Left lobe of liver (tissue), 2 donors: ENCODE measurements at regions not wholly inside any gene's neighbourhood (a gene's known extent, or its start where the extent isn't known, plus 50 kb on each side); places are given as distances from the start of the nearest gene placed in this dataset.

Experiments used
- ATAC-seq: fragments of 200-7000 bp; cut with Tn5 transposase; one replicate; pipeline ENCODE4 v1.9.1; 2020; ENCODE audit warnings: mild to moderate bottlenecking, moderate library complexity
- DNase-seq: peaks from one replicate; pipeline ENCODE4 v3.0.0-alpha.2; 2020; ENCODE audit warnings: low spot score
- donor health status: DM: no; HTN: no; CAD: no; lungs with moderate emphysema.
- donor health status: DM: no; HTN: yes; CAD: no.

- ATAC-seq (no peak), DNase-seq (no peak)
These were observed 841.8 kb upstream of the ADGRL4 start for GRCh38 chr1:79848316-79848715.

GRCh38 chr1:79847700-79848099, 841.2 kb upstream of the ADGRL4 start:
- ATAC-seq = no peak

GRCh38 chr1:79845936-79846335, 839.4 kb upstream of the ADGRL4 start:
- ATAC-seq = no peak
- DNase-seq = no peak

More at GRCh38 chr1:79847700-79848099, 841.2 kb upstream of the ADGRL4 start:
- DNase-seq = no peak

- DNase-seq (no peak), ATAC-seq (no peak)
These were observed 836.3 kb upstream of the ADGRL4 start for GRCh38 chr1:79842811-79843210.

GRCh38 chr1:79839882-79840281, 833.4 kb upstream of the ADGRL4 start:
- ATAC-seq (no peak), DNase-seq (no peak)

GRCh38 chr1:79827446-79827845, 820.9 kb upstream of the ADGRL4 start:
- DNase-seq = no peak

GRCh38 chr1:79825551-79825950, 819.0 kb upstream of the ADGRL4 start:
- no peak for DNase-seq
- no peak for ATAC-seq

More at GRCh38 chr1:79827446-79827845, 820.9 kb upstream of the ADGRL4 start:
- ATAC-seq = no peak

- no peak for DNase-seq
- no peak for ATAC-seq
These were observed 815.5 kb upstream of the ADGRL4 start for GRCh38 chr1:79822053-79822452.

GRCh38 chr1:79819140-79819539, 812.6 kb upstream of the ADGRL4 start:
- DNase-seq (no peak), ATAC-seq (no peak)

GRCh38 chr1:79817031-79817560, 810.6 kb upstream of the ADGRL4 start:
- DNase-seq (no peak), ATAC-seq (no peak)

GRCh38 chr1:79815115-79815514, 808.6 kb upstream of the ADGRL4 start:
- no peak for DNase-seq
- ATAC-seq = no peak

- DNase-seq (no peak), ATAC-seq (no peak)
These were observed 804.6 kb upstream of the ADGRL4 start for GRCh38 chr1:79811173-79811572.

GRCh38 chr1:79808816-79809475, 802.4 kb upstream of the ADGRL4 start:
- DNase-seq (no peak), ATAC-seq (no peak)

GRCh38 chr1:79807816-79808215, 801.3 kb upstream of the ADGRL4 start:
- no peak for DNase-seq
- ATAC-seq = no peak

- ATAC-seq (no peak), DNase-seq (no peak)
These were observed 791.0 kb upstream of the ADGRL4 start for GRCh38 chr1:79797487-79797886.

- ATAC-seq = no peak
- DNase-seq = no peak
These were observed 789.9 kb upstream of the ADGRL4 start for GRCh38 chr1:79796434-79796833.

- DNase-seq = no peak
- no peak for ATAC-seq
These were observed 785.8 kb upstream of the ADGRL4 start for GRCh38 chr1:79792219-79792930.

GRCh38 chr1:79791488-79792218, 785.1 kb upstream of the ADGRL4 start:
- ATAC-seq (no peak), DNase-seq (no peak)

GRCh38 chr1:79790950-79791349, 784.4 kb upstream of the ADGRL4 start:
- DNase-seq (no peak), ATAC-seq (peak; percentile 41)

- DNase-seq (no peak), ATAC-seq (no peak)
These were observed 781.1 kb upstream of the ADGRL4 start for GRCh38 chr1:79787631-79788030.

GRCh38 chr1:79785964-79786363, 779.4 kb upstream of the ADGRL4 start:
- no peak for ATAC-seq
- DNase-seq = no peak

GRCh38 chr1:79785561-79785960, 779.0 kb upstream of the ADGRL4 start:
- DNase-seq (no peak), ATAC-seq (no peak)
